ENCODE measurements at regions not wholly inside any gene's neighbourhood (a gene's known extent, or its start where the extent isn't known, plus 50 kb on each side); places are given as distances from the start of the nearest gene placed in this dataset.

DNA sequence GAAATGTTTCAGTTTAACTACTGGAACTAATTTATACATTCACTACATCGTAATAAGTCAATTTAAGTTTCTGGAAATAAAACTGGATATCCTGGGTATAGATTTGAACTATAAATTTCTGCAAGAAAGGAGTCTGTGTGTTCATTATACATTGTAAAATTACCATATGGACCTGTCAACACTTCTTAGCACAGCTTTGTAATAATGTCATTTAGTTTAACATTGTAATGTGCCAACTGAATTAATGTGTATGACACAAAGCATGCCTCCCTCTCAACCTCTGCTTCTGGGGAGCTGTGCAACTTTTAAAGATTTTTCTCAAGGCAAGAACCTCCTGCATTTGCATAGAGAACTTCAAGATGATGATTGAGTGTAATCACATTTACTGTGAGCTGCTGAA lies 213.7 kb upstream of the GALNT5 start:
- no peak for DNase-seq (ENCODE audit: low read depth in 4 of 4, low spot score in 3 of 4)

DNA sequence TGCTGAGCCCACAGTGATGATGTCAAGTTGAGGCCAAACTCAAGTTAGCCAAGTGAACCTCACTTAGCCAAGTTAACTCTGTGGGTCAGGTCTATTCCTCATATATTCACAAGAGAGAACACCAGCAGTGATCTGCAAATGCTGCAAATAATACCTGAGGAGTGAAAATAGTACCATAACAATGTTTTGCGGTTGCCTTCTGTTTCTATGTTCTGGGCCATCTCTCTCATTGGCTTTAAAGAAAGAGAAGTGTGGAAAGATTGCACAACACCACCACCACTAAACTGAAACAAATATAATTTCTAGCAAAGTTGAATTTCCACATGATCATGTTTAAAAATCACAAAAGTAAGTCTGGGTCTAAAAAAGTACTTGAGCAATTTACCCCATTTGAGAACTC lies 211.1 kb upstream of the GALNT5 start:
- no peak for DNase-seq (ENCODE audit: low read depth in 4 of 4, low spot score in 3 of 4)

DNA sequence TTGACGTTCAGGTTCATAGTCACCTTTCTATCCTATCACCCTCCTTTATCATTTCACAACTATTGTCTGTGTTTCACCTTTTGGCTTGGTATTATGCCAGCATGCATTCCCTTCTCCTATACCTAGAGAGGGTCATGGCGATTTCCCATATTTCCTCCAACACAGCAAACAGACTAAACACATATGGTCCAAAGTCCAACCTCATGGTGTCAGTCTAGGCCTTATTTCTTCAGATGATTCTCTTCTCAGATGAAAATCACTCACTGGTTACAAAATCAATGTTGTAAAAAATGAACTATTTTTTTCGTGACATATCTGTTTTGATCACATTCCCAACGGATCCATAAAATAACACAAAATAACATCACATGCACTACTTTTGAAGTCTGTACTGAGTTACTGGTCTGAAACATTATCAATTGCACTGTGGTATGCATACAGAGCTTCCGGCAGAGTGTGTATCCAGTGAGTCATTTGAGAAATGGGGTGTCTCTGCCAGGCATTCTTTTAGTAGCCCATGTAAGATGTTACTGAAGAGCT lies 204.8 kb upstream of the GALNT5 start:
- DNase-seq (ENCODE audit: low read depth in 4 of 4, low spot score in 3 of 4) = no peak

DNA sequence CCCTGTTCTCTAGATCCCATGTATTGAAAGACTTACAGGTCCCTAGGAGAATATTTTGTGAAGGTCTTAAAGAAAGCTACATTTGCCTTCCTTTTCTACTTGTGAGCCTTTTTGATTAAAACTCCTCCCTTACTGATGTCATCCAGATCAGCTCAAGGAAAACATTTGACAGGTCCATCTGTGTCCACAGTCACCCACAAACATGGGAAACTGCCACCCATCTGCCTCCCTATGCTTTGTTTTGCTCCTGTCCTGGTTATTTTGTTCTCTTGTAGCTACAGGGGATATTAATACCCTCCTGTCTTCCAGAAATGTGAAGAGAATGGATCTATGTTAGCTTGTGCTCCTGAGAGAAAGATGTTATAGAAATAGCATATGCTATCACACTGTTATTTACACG lies 203.6 kb upstream of the GALNT5 start:
- no peak for DNase-seq (ENCODE audit: low read depth in 4 of 4, low spot score in 3 of 4)

DNA sequence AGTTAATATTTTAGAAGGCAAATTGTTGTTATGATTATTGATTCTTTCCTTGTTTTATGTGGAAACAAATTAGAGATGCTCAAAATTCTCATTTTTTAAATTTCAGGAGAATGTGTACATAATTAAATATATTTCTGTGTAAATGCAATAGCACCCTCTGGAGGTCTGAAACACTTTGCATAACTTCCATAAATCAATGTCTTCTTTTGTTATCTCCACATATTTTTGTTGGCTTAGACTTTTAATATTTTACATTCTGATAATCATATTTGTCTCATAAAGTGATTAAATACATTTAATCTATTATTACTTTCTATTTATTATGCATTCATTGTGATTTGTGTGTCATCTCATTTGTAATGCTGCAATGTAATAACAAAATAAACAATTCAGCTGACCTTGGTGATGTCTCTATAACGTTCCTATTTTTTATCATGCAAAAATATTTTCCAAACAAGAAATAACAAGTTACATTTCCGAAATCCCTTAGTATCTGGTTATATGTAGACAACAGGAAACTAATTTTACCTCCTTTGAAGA lies 201.8 kb upstream of the GALNT5 start:
- peak in 2 of 4 donors; percentile 2 to 6 for DNase-seq (ENCODE audit: low read depth in 4 of 4, low spot score in 3 of 4)

DNA sequence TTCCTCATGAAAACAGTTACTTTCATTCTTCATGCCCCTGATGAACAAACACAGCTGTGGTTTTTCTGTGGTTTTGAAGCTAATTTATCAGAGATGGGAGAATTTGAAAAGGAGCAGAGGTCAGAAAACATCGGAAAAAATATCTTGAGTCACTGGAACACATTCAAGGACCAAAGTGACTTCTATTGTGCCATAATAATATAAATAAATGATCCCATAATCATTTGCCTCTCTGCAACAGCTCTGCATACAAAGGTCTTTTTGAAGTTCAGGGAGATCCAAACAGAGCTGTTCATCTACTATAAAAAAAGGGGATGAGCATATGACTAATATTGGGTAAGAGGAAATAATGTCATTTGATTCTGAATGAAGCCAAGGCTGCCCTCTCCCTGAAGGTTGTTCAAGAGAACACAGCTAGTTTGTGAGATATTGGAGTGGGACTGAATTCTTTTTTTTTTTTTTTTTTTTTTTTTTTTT lies 201.3 kb upstream of the GALNT5 start:
- DNase-seq (ENCODE audit: low read depth in 4 of 4, low spot score in 3 of 4) = no peak

DNA sequence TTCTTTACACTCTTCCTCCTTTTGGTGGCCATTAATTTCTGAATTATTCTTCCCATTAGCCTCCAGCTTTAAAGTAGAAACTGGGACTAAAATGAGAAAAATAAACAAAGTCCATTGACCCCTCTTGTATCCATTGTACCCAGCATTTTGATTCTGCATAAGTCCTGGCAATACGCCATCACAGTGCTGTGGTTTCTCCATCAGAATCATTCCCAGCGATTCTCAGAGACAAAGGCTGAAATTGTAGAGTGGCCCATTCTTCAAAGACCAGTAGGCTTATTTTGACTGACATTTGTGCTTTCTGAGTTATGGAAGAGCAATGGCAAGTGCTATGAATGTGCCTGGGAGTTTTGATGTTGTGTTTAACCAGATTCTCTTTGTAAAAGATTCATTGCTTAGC lies 199.3 kb upstream of the GALNT5 start:
- no peak for DNase-seq (ENCODE audit: low read depth in 4 of 4, low spot score in 3 of 4)

DNA sequence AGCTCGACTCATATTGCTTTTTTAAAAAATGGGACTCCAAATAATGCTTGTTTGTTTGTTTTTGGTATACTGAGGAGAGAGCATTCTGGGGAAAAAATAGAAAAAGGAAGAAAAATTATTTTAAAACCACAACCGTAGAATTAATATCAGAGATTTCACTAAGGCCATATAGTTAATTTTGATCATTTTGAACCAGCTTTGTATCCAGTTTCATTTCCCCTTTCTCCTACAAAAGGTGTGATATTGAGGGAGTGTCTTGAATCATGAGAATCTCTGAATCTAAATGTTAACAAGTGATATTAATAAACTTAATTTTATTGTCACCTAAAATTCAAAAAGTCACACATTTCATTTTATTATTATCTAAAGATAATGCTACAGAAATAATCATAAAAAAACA lies 198.5 kb upstream of the GALNT5 start:
- DNase-seq (ENCODE audit: low read depth in 4 of 4, low spot score in 3 of 4) = no peak

DNA sequence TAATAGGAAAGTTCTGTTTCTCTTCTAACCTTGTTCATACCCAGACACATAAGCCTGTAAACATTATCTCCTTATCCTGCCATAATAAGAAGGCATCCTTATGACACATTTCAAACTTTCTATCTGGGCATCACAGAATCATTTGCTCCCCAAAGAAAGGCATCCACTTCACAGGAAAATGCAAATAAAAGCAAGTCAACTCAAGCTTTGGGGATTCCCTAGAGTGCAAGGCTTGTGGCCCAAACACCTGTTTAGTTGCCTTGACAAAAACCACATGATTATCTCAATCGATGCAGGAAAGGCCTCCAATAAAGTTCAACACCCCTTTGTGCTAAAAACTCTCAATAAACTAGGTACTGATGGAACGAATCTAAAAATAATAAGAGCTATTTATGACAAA lies 195.7 kb upstream of the GALNT5 start:
- DNase-seq (ENCODE audit: low read depth in 4 of 4, low spot score in 3 of 4) = no peak

DNA sequence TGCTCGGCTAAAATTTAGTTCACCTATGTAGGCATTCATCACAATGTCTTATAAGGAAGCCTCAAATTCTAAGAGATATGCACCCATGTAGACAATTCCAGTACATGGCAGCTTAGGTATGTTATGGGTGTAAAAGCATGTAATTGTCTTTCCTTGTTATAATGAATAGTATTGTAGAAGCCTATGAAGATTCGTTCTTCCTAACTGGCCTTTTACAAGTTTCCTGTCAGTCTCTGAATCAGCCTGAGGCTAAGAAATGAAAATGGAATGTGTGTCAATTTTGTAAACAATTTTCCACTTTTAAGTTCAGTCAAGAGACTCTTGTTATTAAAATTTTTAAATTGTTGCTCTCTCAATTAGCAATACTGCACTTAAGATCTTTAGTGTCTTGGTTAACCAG lies 189.9 kb upstream of the GALNT5 start:
- no peak for DNase-seq (ENCODE audit: low read depth in 4 of 4, low spot score in 3 of 4)

DNA sequence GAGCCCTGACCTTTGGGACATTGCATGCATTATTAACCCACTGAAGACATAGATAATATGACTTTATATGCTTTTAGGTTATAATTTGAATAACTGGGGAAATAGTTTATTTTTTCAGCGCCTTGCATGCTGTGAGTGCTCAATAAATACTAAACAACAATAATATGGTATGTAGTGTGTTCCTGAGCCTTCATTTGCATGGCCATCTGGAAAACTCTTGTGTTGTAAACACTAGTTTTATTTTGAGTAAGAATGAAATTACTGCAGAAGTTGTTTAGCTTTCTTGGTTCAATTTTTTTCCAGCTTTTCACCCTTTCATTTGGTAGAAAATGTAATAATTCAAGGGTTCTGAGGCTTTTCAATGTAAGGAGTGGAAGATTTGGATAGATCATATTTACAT lies 189.3 kb upstream of the GALNT5 start:
- no peak for DNase-seq (ENCODE audit: low read depth in 4 of 4, low spot score in 3 of 4)

DNA sequence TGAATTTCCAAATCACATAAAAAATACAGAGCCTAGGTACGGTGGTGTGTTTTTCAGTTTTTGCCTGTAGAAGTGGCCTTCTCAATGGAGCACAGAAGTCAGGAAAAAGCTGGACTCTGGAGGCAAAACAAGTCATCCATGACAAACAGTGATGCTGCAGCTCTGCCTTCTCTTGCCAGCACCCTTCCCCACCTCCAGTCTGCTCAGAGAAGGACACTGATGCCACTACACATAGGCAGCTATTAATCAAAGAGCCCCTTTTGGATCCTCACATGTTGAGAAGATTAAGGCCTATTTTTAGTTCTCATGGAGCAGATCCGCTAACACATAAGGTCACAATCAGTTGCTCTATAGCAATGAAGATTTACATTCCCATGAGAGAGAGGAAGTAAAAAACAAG lies 181.6 kb upstream of the GALNT5 start:
- DNase-seq (ENCODE audit: low read depth in 4 of 4, low spot score in 3 of 4) = no peak

DNA sequence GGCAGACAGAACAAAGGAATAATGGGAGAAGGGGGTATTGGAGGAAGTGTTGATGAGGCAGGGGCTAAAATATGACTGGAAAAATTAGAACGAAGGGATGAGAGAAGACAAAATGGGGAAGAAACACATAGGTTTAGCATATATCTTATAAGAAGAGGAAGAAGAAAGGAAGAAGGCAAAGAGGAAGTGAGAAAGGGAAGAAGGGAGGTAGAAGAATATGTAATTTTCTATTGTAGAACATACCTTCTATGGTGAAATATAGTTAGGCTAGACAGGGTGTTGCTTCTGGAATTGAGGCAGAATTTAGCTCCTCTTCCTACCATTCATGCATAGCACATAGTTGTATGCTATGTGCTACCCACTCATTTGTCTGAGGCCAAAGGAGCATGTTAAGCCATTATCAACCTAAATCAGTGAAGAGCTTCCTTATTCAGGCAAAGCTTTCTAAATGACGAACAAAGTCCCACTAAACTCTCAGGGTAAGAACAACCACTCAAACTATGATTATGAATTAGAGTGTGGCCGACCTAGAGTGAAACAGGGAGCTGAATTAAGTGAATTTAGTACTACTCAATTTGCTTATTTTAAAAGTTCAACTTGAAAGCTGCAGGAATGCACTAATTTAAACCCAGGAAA lies 180.9 kb upstream of the GALNT5 start:
- no peak for DNase-seq (ENCODE audit: low read depth in 4 of 4, low spot score in 3 of 4)

DNA sequence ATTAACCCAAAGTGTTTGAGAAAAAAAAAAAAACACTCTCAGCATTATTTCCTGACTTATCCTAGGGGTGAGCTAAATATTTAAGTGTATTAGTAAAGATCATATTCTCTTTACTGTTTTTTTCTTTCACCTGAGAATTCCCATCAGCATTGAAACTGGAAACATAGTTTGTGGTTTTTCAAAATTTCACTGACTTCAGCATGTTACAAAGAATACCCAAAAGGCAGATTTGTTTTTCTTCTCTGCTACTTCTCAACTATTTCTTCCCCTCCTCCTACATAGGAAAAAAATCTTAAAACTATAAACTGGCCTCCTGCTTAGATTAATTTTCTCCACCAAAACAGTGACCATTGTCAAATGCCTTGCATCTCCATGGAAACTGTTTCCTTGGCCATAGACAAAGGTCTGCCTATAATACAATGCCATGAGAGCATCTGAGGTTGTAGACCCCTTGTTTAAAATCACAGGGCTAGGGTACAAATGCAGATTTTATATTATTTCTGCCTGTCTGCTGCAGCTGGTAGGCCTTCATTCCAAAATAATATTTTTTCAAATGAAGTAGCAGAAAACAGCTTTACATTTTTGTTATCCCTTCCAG lies 179.7 kb upstream of the GALNT5 start:
- no peak for DNase-seq (ENCODE audit: low read depth in 4 of 4, low spot score in 3 of 4)

DNA sequence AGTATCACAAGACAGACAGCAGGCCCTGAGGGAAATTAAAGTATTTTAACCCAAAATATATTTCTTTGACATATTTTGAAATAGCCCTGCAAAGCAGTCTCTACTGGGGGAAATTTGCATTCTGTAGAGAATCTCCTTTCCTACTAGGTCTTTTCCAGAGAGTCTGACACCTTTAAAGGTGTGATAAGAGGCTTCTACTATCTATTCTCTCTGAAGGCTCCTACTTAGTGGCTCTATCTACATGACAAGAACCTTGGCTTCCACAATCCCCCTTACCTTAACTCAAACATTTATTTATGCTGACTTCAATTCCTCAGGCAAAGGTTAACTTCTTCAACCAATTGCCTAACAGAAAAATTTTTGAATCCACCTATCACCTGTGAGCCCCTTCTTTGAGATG lies 174.6 kb upstream of the GALNT5 start:
- no peak for DNase-seq (ENCODE audit: low read depth in 4 of 4, low spot score in 3 of 4)

DNA sequence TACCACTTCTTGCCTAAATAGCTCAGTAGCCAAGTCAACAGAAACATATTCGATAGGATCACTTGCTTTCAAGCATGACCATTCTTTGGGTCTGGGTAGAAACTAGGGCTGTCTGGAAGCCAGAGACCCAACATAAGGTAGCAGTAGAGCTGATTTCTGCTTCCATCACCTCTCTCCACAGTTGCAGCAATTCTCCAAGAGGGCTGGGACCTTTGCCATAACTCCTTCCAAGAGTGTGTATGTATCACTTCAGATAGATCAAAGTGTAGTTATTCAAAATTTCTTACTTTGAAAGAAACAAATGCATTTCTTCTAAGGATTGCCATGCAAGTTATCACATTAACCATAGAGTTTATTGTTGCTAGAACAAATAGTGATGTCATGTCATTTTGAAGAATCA lies 172.0 kb upstream of the GALNT5 start:
- DNase-seq (ENCODE audit: low read depth in 4 of 4, low spot score in 3 of 4) = no peak

DNA sequence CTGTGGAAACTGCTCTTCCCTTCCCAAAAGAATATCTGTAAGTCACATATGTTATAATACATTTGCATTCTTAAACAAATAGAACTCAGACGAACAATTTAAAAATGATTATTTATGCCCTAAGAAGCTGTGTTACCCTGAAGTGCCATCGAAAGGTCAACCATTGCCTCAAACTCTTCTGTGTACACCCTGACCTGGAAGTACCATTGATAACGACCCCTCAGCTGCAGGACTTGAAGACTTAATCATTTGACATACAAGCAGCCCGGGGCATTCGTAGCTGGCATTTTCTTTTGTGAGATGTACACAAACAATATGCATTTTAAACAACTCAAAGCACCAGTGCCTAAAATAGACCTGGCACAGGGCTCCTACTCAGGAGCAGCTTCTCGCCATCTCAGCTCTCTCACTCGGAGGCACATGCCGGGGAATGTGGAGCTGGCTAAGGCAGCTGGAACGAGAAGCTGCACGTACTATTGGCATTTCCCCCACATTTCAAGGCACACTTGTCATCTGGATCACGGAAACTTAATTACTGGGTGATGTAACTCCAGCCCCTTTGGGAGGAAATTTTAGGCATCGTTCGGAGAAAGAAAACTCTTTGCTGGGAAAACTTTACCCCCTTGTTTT lies 170.0 kb upstream of the GALNT5 start:
- no peak for DNase-seq (ENCODE audit: low read depth in 4 of 4, low spot score in 3 of 4)

DNA sequence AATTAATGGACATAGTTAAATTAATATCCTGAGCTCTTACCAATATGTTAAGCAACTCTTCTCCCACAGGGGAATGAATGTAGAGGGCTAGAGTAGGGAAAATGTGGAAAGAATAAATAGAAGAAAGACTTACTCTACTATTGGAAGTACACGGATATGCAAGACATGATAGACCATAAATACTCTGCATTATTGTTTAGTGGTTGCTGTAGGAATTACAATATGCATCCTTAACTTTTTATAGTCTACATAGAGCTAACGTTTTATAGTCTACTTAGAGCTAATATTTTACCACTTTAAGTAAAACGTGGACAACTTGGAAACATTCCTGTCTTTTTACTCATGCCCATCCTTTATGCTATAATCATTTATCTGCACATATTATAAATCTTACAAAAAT lies 163.8 kb upstream of the GALNT5 start:
- DNase-seq (ENCODE audit: low read depth in 4 of 4, low spot score in 3 of 4) = no peak

DNA sequence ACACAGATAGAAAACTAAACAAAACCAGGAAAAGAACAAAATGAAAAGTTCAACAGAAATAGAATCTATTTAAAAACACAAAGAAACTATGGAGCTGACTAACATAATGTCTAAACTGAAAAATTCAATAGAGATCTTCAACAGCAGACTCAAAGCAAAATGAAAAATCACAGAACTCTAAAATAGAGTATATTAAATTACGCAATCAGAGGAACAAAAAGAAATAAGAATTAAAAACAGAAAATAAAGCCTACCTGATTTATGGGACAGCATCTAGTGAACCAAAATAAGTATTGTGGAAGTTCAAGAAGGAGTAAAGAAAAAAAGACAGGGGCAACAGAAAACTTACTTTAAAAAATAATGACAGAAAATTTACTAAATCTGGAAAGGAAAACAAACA lies 152.1 kb upstream of the GALNT5 start:
- DNase-seq (ENCODE audit: low read depth in 4 of 4, low spot score in 3 of 4) = no peak

DNA sequence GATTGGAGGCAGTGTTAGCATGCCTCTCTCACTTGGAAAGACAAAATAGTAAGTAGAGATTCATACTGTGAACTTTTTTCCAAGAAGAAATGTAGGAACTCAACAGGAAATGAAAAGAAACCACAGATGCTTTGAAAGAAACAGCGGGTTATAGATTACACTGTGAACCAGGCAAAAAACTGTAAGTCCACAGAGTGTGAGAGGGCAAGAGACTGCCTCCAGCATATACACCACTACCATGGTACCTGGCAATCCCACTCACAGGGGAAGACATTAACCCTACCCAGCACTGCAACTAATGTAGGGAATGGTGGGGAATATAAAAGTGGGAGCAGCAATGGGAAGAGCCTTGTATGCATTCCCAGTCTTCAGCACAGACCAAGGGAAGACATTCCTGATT lies 150.6 kb upstream of the GALNT5 start:
- DNase-seq (ENCODE audit: low read depth in 4 of 4, low spot score in 3 of 4) = no peak

DNA sequence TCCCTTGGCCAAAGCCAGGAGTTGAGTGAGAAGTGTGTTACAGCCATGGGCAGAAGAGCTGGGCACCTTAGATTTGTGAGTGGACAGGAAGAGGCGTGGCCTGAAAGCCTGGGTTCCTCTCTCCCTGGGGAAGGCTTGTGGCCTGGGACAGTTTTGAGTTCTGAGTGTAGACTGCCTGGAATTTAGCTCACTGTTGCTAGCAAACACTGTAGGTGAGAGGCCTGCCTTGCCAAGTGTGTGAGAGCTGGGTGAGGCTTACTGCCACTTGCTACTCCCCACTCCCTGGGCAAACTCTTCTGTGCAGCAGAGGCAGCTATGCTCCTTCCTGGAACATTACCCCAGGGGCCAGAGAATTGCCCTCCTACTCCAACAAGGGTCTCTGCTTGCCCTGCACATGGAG lies 150.0 kb upstream of the GALNT5 start:
- DNase-seq (ENCODE audit: low read depth in 4 of 4, low spot score in 3 of 4) = no peak

DNA sequence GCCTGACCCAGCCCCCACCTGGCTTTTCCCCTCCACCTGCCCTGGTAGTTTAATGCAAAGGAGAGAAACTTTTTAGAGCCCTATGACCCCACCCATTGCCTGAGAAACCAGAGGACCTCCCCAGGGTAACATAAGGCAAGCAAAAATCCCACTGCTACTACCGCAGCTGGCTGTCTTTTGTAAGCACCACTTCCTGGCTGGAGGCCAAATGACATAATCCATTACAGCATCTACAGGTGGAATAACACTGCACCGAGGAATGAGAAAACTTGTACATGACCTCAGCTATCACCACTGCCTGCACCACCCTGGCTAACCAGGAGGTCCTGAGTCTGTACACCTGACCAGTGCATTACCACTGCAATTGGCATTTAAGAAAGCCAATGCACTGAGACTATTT lies 149.6 kb upstream of the GALNT5 start:
- DNase-seq (ENCODE audit: low read depth in 4 of 4, low spot score in 3 of 4) = no peak

Measured in left renal pelvis (tissue), 4 donors.